ENCODE measurements at regions not wholly inside any gene's neighbourhood (a gene's known extent, or its start where the extent isn't known, plus 50 kb on each side); places are given as distances from the start of the nearest gene placed in this dataset.

GRCh38 chr1:218692808-218693207 lies 347.7 kb downstream of the TGFB2 start:
- Histone ChIP-seq H3K9me3 (no peaks in the 10 kb centered on the region), H3K27ac (no peak overlapping the region), H3K27me3 (no peaks in the 10 kb centered on the region), H3K4me3 (no peak overlapping the region), H3K36me3 (no peaks in the 10 kb centered on the region), H3K4me1 (no peaks in the 10 kb centered on the region)
- TF ChIP-seq, protein P1, sequence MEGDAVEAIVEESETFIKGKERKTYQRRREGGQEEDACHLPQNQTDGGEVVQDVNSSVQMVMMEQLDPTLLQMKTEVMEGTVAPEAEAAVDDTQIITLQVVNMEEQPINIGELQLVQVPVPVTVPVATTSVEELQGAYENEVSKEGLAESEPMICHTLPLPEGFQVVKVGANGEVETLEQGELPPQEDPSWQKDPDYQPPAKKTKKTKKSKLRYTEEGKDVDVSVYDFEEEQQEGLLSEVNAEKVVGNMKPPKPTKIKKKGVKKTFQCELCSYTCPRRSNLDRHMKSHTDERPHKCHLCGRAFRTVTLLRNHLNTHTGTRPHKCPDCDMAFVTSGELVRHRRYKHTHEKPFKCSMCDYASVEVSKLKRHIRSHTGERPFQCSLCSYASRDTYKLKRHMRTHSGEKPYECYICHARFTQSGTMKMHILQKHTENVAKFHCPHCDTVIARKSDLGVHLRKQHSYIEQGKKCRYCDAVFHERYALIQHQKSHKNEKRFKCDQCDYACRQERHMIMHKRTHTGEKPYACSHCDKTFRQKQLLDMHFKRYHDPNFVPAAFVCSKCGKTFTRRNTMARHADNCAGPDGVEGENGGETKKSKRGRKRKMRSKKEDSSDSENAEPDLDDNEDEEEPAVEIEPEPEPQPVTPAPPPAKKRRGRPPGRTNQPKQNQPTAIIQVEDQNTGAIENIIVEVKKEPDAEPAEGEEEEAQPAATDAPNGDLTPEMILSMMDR (IDR thresholded peaks at IDR 0.05): no peak
- TF ChIP-seq POLR2A (IDR thresholded peaks at IDR 0.05): no peak
- 59 to 68% methylated on average over 2 of the region's 2 CpGs for WGBS, 2 donors
- intact Hi-C loops (cut with DNase I): no loop called here
- no peak for DNase-seq

DNA sequence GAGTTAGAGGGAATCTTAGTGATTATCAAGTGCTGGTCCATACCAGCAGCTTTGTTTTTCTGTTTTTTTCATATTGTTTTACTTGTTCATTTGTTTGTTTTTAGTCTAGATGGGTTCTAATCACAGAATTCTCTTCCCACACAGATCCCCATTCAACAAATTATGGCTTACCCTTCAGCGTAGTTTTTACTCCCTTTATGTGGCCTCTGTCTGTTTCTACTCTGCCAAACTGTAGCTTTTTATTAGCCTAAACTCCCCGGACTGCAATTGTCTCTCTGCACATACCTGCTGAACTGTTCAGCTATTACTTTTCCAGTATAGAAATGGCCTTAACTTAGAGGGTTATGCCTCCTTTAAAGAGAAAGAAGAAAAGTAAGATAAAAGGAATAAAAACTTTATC lies 348.5 kb downstream of the TGFB2 start:
- intact Hi-C loops (cut with DNase I): no loop called here
- TF ChIP-seq, protein P1 (IDR thresholded peaks at IDR 0.05): no peak
- no peak for TF ChIP-seq POLR2A (IDR thresholded peaks at IDR 0.05)

GRCh38 chr1:218694085-218694484 lies 348.9 kb downstream of the TGFB2 start:
- Histone ChIP-seq H3K36me3 (no peaks in the 10 kb centered on the region), H3K27ac (no peak overlapping the region), H3K4me1 (no peaks in the 10 kb centered on the region), H3K27me3 (no peaks in the 10 kb centered on the region), H3K9me3 (no peaks in the 10 kb centered on the region), H3K4me3 (no peak overlapping the region)
- WGBS, 2 donors: 59 to 77% methylated on average over 3 of the region's 3 CpGs
- no peak for DNase-seq
- TF ChIP-seq, protein P1 (IDR thresholded peaks at IDR 0.05): no peak
- TF ChIP-seq POLR2A (IDR thresholded peaks at IDR 0.05): no peak
- intact Hi-C loops (cut with DNase I): no loop called here

More for the DNA sequence above, 348.5 kb downstream of the TGFB2 start:
- Histone ChIP-seq H3K9me3 (no peaks in the 10 kb centered on the region), H3K4me3 (no peak overlapping the region), H3K27ac (no peak overlapping the region), H3K36me3 (no peaks in the 10 kb centered on the region), H3K27me3 (no peaks in the 10 kb centered on the region), H3K4me1 (no peaks in the 10 kb centered on the region)
- no peak for DNase-seq
- WGBS, 2 donors: 40 to 63% methylated on average over 2 of the region's 2 CpGs

DNA sequence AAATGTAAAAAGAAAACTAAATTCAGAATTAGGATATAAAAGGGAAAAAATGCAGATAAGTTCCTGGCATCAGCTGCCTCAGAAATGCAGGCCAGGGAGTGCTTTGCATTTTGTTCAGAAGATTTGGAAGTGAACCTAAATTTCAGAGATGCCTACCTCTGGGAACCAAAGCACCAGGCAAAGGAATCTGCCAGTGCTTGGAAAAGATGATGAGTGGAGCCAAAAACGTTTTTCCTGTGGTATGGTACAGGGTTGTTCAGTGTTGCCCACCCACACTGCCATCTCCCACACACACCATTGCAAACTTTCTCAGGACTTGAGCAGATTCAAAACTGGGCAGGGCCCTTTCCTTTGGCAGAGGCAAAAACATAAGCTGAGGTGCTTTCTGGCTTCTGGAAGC lies 349.5 kb downstream of the TGFB2 start:
- Histone ChIP-seq H3K9me3 (no peaks in the 10 kb centered on the region), H3K27me3 (no peaks in the 10 kb centered on the region), H3K4me3 (no peak overlapping the region), H3K36me3 (no peaks in the 10 kb centered on the region), H3K4me1 (no peaks in the 10 kb centered on the region), H3K27ac (no peak overlapping the region)
- intact Hi-C loops (cut with DNase I): no loop called here
- WGBS, 2 donors: 0% methylated on average over 1 of the region's 1 CpG
- no peak for DNase-seq
- TF ChIP-seq, protein P1 (IDR thresholded peaks at IDR 0.05): no peak
- TF ChIP-seq POLR2A (IDR thresholded peaks at IDR 0.05): no peak

DNA sequence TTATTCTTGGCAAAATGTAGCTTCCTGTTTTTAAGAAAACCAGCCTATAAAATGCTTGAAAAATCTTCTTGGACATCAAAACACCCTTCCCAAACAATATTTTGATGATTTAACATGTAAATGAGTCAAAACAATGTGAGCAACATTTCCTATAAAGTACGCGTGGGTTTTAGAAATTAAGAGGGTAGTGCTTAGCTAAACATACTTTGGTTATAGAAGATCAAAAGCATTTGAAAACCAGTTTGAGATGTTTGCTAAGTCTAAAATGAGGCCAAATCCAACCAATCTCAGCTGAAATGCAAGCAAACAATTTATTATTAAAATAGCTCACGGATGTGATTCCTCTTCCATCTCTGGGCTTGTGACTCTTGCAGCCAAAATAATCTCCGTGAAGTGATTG lies 350.4 kb downstream of the TGFB2 start:
- no peaks in the 10 kb centered on the region for H3K9me3 ChIP-seq
- no peak overlapping the region for H3K4me3 ChIP-seq
- H3K27ac ChIP-seq: no peak overlapping the region
- H3K27me3 ChIP-seq: no peaks in the 10 kb centered on the region
- H3K36me3 ChIP-seq: no peaks in the 10 kb centered on the region
- intact Hi-C loops (cut with DNase I): no loop called here
- H3K4me1 ChIP-seq: no peaks in the 10 kb centered on the region
- TF ChIP-seq, protein P1 (IDR thresholded peaks at IDR 0.05): no peak
- no peak for TF ChIP-seq POLR2A (IDR thresholded peaks at IDR 0.05)
- no peak for DNase-seq
- WGBS, 2 donors: 74 to 80% methylated on average over 4 of the region's 4 CpGs

Measured in esophagus squamous epithelium (tissue), 5 donors.